ENCODE measurements at regions not wholly inside any gene's neighbourhood (a gene's known extent, or its start where the extent isn't known, plus 50 kb on each side); places are given as distances from the start of the nearest gene placed in this dataset.

DNA sequence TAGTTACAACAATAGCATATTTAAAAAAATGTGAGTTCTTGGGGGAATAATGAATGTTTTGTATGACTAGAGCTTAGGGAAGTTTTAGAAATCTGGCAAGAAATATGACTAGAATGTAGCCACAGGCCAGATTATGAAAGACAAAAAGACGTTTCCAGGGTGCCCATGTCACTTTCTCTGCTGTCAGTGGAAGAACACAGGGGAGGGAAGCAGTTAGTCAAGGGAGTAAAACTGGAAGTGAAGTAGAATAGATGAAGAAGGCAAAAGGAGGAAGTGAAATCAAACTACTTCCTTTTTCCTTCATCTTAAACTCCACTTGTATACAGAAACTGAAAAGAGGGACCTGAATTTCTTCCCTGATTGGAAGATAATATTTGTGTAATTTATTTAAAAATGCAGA, 81.2 kb upstream of the ATP2B1 start:
- TF ChIP-seq, protein P1, sequence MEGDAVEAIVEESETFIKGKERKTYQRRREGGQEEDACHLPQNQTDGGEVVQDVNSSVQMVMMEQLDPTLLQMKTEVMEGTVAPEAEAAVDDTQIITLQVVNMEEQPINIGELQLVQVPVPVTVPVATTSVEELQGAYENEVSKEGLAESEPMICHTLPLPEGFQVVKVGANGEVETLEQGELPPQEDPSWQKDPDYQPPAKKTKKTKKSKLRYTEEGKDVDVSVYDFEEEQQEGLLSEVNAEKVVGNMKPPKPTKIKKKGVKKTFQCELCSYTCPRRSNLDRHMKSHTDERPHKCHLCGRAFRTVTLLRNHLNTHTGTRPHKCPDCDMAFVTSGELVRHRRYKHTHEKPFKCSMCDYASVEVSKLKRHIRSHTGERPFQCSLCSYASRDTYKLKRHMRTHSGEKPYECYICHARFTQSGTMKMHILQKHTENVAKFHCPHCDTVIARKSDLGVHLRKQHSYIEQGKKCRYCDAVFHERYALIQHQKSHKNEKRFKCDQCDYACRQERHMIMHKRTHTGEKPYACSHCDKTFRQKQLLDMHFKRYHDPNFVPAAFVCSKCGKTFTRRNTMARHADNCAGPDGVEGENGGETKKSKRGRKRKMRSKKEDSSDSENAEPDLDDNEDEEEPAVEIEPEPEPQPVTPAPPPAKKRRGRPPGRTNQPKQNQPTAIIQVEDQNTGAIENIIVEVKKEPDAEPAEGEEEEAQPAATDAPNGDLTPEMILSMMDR (conservative IDR thresholded peaks at IDR 0.05; ENCODE audit: low read depth, low read length), result no peak
- H3K4me3 ChIP-seq (ENCODE audit: low read depth, low read length), result no peak overlapping the region
- DNase-seq (ENCODE audit: low read depth), result no peak

DNA sequence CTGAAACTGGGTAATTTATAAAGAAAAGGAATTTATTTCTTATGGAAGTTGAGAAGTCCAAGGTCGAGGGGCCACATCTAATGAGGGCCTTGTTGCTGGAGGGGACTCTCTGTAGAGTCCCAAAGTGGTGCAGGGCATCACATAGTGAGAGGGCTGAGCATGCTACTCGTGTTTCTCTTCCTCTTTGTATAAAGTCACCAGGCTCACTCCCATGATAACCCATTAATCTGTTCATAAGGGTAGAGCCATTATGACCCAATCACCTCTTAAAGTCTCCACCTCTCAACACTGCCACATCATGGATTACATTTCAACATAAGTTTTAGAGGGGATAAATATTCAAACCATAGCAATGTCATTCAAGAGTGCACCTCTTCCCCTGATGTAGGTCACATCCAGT, 79.1 kb upstream of the ATP2B1 start:
- H3K4me3 ChIP-seq (ENCODE audit: low read depth, low read length), result no peak overlapping the region
- TF ChIP-seq, protein P1 (conservative IDR thresholded peaks at IDR 0.05; ENCODE audit: low read depth, low read length), result no peak
- no peak for DNase-seq (ENCODE audit: low read depth)

DNA sequence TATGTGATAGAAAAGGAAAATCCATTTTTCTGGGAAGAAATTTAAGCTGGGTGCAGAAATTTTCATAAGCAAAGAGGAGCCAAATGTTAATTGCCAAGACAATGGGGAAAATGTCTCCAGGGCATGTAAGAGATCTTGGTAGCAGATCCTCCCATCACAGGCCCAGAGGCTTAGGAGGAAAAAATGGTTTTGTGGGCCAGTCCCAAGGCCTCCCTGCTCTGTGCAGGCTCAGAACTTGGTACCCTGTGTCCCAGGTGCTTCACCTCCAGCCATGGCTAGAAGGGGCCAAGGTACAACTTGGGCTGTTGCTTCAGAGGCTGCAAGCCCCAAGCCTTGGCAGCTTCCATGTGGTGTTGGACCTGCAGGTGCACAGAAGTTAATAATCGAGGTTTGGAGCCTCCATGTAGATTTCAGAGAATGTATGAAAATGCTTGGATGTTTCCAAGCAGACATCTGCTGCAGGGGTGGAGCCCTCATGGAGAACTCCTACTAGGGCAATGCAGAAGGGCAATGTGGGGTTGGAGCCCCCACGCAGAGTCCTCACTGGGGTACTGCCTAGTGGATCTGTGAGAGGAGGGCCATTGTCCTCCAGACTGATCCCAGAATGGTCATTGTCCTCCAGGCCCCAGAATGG, 77.7 kb upstream of the ATP2B1 start:
- H3K4me3 ChIP-seq (ENCODE audit: low read depth, low read length), result no peak overlapping the region
- no peak for DNase-seq (ENCODE audit: low read depth)
- TF ChIP-seq, protein P1 (conservative IDR thresholded peaks at IDR 0.05; ENCODE audit: low read depth, low read length), result no peak

DNA sequence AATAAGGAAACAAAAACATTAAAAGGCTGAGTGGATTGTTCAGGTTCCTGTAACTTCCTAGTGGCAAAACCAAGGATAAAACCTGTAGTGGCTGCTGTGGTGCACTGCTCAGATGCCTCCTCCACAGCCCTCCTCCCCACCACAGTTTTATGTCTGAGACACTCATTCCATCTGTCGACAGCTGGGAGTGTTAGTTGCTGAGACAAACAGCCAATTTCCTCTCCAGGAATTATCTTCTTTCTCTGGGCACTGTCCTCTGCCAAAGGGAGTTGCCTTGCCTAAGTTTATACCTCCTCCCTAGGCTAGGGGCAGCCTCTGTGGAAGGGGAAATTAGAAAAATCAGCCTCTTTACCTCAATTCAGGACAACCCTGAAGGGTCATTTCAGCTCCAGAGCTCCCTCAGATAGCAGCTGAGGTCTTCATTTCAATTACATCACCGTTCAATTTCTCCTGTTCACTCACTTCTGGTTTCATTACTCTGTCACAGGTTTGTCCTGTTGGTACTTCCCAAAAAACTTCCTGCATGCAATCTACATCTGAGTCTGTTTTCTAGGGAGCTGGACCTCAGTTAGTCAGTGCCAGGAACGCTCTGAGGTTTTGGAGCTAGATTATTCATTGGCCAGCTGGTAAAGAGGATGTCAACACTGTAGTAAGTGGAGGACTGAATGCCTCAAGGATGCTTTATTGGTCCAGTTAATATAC, 74.9 kb upstream of the ATP2B1 start:
- H3K4me3 ChIP-seq (ENCODE audit: low read depth, low read length), result no peak overlapping the region
- no peak for DNase-seq (ENCODE audit: low read depth)
- TF ChIP-seq, protein P1 (conservative IDR thresholded peaks at IDR 0.05; ENCODE audit: low read depth, low read length), result no peak

DNA sequence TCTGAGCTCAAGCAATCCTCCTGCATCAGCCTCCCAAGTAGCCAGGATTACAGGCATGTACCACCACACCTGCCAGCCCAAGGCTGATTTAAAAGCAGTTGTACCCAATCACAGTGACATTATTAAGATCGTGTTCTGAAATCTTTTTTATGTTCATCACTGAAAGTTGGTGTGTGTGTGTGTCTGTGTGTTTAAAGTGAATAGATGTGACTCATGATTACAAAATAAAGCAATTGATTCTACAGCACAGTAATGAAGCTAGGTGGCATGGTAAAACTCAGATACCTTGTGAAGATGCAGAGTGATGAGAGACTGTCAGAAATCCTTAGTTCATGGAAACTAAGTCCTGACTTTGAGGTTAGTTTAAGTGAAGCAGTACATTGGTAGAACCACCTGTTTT, 74.2 kb upstream of the ATP2B1 start:
- TF ChIP-seq, protein P1 (conservative IDR thresholded peaks at IDR 0.05; ENCODE audit: low read depth, low read length), result no peak
- DNase-seq (ENCODE audit: low read depth), result no peak
- no peak overlapping the region for H3K4me3 ChIP-seq (ENCODE audit: low read depth, low read length)

DNA sequence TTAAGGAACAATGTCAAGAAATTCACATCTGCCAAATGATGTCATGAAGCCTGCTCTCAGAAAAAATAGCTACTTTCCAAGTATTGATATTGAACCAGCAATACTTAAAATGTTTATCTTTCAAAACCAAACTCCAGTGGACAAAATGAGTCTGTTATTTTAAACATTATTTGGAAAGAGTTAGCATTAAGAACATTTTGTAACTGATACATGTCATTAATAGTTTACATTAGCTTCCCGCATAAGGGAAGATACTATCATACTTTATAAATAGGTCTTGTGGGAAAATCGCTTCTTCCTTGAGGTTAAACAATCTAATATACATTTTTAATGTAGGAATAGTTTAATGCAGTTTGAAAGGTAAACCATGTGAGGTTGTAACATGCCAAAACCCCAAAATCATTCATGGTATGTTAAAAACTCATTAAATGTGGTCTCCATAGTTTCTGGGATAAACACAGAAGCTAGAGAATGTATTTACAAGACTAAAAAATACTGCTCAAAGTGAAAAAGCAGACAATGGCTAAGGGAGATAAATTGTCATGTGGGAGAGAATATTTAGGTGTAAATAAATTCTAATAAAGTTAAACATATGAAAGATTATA, 73.4 kb upstream of the ATP2B1 start:
- TF ChIP-seq, protein P1 (conservative IDR thresholded peaks at IDR 0.05; ENCODE audit: low read depth, low read length), result no peak
- no peak for DNase-seq (ENCODE audit: low read depth)
- no peak overlapping the region for H3K4me3 ChIP-seq (ENCODE audit: low read depth, low read length)

All from epithelial cell of proximal tubule (primary cell).